AG20443 (cell line): ENCODE measurements at regions not wholly inside any gene's neighbourhood (a gene's known extent, or its start where the extent isn't known, plus 50 kb on each side); places are given as distances from the start of the nearest gene placed in this dataset.

ENCODE experiments used
- DNase-seq: peaks from one replicate; pipeline ENCODE4 v3.0.0; 2012; ENCODE audit warnings: low spot score, mixed read lengths

GRCh38 chr5:106202035-106202434 is 1468.7 kb downstream of the EFNA5 start:
- DNase-seq: no peak

- DNase-seq: no peak
Measured at GRCh38 chr5:106200971-106201370, 1469.8 kb downstream of the EFNA5 start.

- no peak for DNase-seq
Measured at GRCh38 chr5:106195679-106196474, 1474.9 kb downstream of the EFNA5 start.

- DNase-seq: no peak
Measured at GRCh38 chr5:106189121-106189809, 1481.5 kb downstream of the EFNA5 start.

- no peak for DNase-seq
Measured at GRCh38 chr5:106185661-106186081, 1485.1 kb downstream of the EFNA5 start.

- DNase-seq: no peak
Measured at GRCh38 chr5:106174903-106175302, 1495.8 kb downstream of the EFNA5 start.

- no peak for DNase-seq
Measured at GRCh38 chr5:106172681-106173532, 1497.8 kb downstream of the EFNA5 start.

- no peak for DNase-seq
Measured at GRCh38 chr5:106171708-106172107, 1499.0 kb downstream of the EFNA5 start.

- DNase-seq: no peak
Measured at GRCh38 chr5:106171132-106171531, 1499.6 kb downstream of the EFNA5 start.

GRCh38 chr5:106167766-106168165 is 1503.0 kb downstream of the EFNA5 start:
- DNase-seq: no peak

- no peak for DNase-seq
Measured at GRCh38 chr5:106163233-106163632, 1507.5 kb downstream of the EFNA5 start.

GRCh38 chr5:106159616-106160015 is 1511.1 kb downstream of the EFNA5 start:
- no peak for DNase-seq

GRCh38 chr5:106154280-106154716 is 1516.4 kb downstream of the EFNA5 start:
- DNase-seq: no peak

GRCh38 chr5:106152569-106152968 is 1518.2 kb downstream of the EFNA5 start:
- DNase-seq: no peak

- DNase-seq: no peak
Measured at GRCh38 chr5:106142116-106142515, 1528.6 kb downstream of the EFNA5 start.

GRCh38 chr5:106140101-106140500 is 1530.6 kb downstream of the EFNA5 start:
- no peak for DNase-seq

- DNase-seq: no peak
Measured at GRCh38 chr5:106136061-106136460, 1534.7 kb downstream of the EFNA5 start.

GRCh38 chr5:106135473-106135872 is 1535.3 kb downstream of the EFNA5 start:
- DNase-seq: no peak

- DNase-seq: no peak
Measured at GRCh38 chr5:106134549-106134948, 1536.2 kb downstream of the EFNA5 start.

GRCh38 chr5:106127985-106128384 is 1542.8 kb downstream of the EFNA5 start:
- DNase-seq: no peak

GRCh38 chr5:106127341-106127781 is 1543.4 kb downstream of the EFNA5 start:
- DNase-seq: no peak

GRCh38 chr5:106121972-106122605 is 1548.6 kb downstream of the EFNA5 start:
- peak; percentile 75 for DNase-seq
